CD14-positive monocyte (primary cell): ENCODE measurements at regions not wholly inside any gene's neighbourhood (a gene's known extent, or its start where the extent isn't known, plus 50 kb on each side); places are given as distances from the start of the nearest gene placed in this dataset.

Source experiments
- DNase-seq, 3 donors: peaks; one replicate each; pipeline ENCODE4 v3.0.0-alpha.2; 2011 to 2022
- H2AFZ ChIP-seq: 2 replicates; pipeline ENCODE4 v1.6.0; 2012; ENCODE audit warnings: mild to moderate bottlenecking, low read depth, low read length, inconsistent platforms; ENCODE audit not compliant: insufficient read depth, poor library complexity, severe bottlenecking
- H3K27ac ChIP-seq, 2 donors: 1 replicate in 1 of 2; 2 replicates in 1 of 2; pipeline ENCODE4 v1.5.1; 2012 to 2013; ENCODE audit warnings: low read length in 2 of 2, control low read depth in 1 of 2, inconsistent platforms in 1 of 2, low read depth in 1 of 2, mild to moderate bottlenecking in 1 of 2
- H3K27me3 ChIP-seq, 2 donors: one replicate each; pipeline versions ENCODE4 v1.6.0 to v1.6.1; 2011 to 2013; ENCODE audit warnings: low read length in 2 of 2; ENCODE audit not compliant: control insufficient read depth in 2 of 2, insufficient read depth in 2 of 2
- H3K36me3 ChIP-seq, 2 donors: replicated peaks in 1 of 2; 1 replicate in 1 of 2; 2 replicates in 1 of 2; pipeline versions ENCODE4 v1.5.1 to v1.6.1; 2012 to 2013; ENCODE audit warnings: low read length in 2 of 2, control low read depth in 1 of 2, inconsistent platforms in 1 of 2, mild to moderate bottlenecking in 1 of 2; ENCODE audit not compliant: insufficient read depth in 2 of 2, control insufficient read depth in 1 of 2
- H3K4me1 ChIP-seq, 2 donors: 1 replicate in 1 of 2; 2 replicates in 1 of 2; pipeline versions ENCODE4 v1.5.1 to v1.6.1; 2012 to 2013; ENCODE audit warnings: low read length in 2 of 2, control low read depth in 1 of 2, inconsistent platforms in 1 of 2, mild to moderate bottlenecking in 1 of 2, moderate library complexity in 1 of 2; ENCODE audit not compliant: insufficient read depth in 2 of 2, control insufficient read depth in 1 of 2
- H3K4me2 ChIP-seq: replicated peaks from 2 replicates; pipeline ENCODE3; 2012; ENCODE audit warnings: low read length, moderate library complexity, mild to moderate bottlenecking; ENCODE audit not compliant: poor library complexity, severe bottlenecking; ENCODE audit errors: extremely low read depth
- H3K4me3 ChIP-seq, 3 experiments: fragments of 200-600 bp in 1 of 3; sonication (generic) in 1 of 3; replicated peaks in 1 of 3; 1 replicate in 2 of 3; 2 replicates in 1 of 3; pipeline ENCODE4 v1.5.1; 2011 to 2013; ENCODE audit warnings: low read length in 3 of 3, mild to moderate bottlenecking in 3 of 3, control low read depth in 2 of 3, low read depth in 2 of 3, inconsistent platforms in 1 of 3, moderate library complexity in 1 of 3
- H3K79me2 ChIP-seq: 2 replicates; pipeline ENCODE4 v1.6.0; 2012; ENCODE audit warnings: mild to moderate bottlenecking, control low read depth, inconsistent platforms, low read length, moderate library complexity; ENCODE audit not compliant: insufficient read depth
- H3K9ac ChIP-seq: 2 replicates; pipeline ENCODE4 v1.6.0; 2017; ENCODE audit warnings: low read length, mild to moderate bottlenecking; ENCODE audit not compliant: insufficient read depth, poor library complexity, severe bottlenecking
- H3K9me3 ChIP-seq, 2 donors: replicated peaks in 1 of 2; 1 replicate in 1 of 2; 2 replicates in 1 of 2; pipeline versions ENCODE4 v1.5.1 to v1.6.1; 2012 to 2013; ENCODE audit warnings: low read length in 2 of 2, control low read depth in 1 of 2; ENCODE audit not compliant: control insufficient read depth in 1 of 2, insufficient read depth in 1 of 2
- H4K20me1 ChIP-seq: 2 replicates; pipeline ENCODE4 v1.6.0; 2012; ENCODE audit warnings: mild to moderate bottlenecking, low read length, control low read depth, moderate library complexity; ENCODE audit not compliant: insufficient read depth
- H3K27ac Mint-ChIP-seq, 7 donors: one replicate each; pipeline ENCODE4 v1.8.0; 2020; ENCODE audit warnings: mild to moderate bottlenecking in 7 of 7, mixed read lengths in 7 of 7, moderate library complexity in 6 of 7, inconsistent platforms in 2 of 7
- H3K27me3 Mint-ChIP-seq, 3 donors: one replicate each; pipeline ENCODE4 v1.8.0; 2021 to 2022; ENCODE audit warnings: low read depth in 3 of 3, mild to moderate bottlenecking in 3 of 3, mixed read lengths in 3 of 3, moderate library complexity in 3 of 3, inconsistent platforms in 1 of 3
- H3K36me3 Mint-ChIP-seq, 2 donors: one replicate each; pipeline ENCODE4 v1.8.0; 2020; ENCODE audit warnings: mixed read lengths in 2 of 2, inconsistent platforms in 1 of 2, mild to moderate bottlenecking in 1 of 2
- H3K4me1 Mint-ChIP-seq: one replicate; pipeline ENCODE4 v1.8.0; 2020; ENCODE audit warnings: mild to moderate bottlenecking, mixed read lengths
- H3K4me3 Mint-ChIP-seq, 2 donors: one replicate each; pipeline ENCODE4 v1.8.0; 2020; ENCODE audit warnings: mild to moderate bottlenecking in 2 of 2, mixed read lengths in 2 of 2, moderate library complexity in 1 of 2
- H3K9me3 Mint-ChIP-seq, 7 donors: one replicate each; pipeline ENCODE4 v1.8.0; 2020 to 2022; ENCODE audit warnings: mixed read lengths in 7 of 7, mild to moderate bottlenecking in 6 of 7, moderate library complexity in 6 of 7, inconsistent platforms in 2 of 7
- CTCF ChIP-seq: fragments of 200-600 bp; IDR thresholded peaks from one replicate; pipeline ENCODE4 v1.8.0; 2022; ENCODE audit warnings: antibody characterized with exemption, mild to moderate bottlenecking
- WGBS: methylation state at CpG from one replicate; pipeline ENCODE4 v1.1.5; 2013; ENCODE audit warnings: missing lambda C conversion rate; ENCODE audit not compliant: insufficient coverage; 5-methylcytosine and 5-hydroxymethylcytosine counted together
- intact Hi-C, 2 donors: fragments of 100-400 bp; cut with micrococcal nuclease; formaldehyde crosslinking; loops; one replicate each; pipeline versions ENCODE4 v1.15.0 to v1.15.1; 2023

GRCh38 chr6:150712505-150713252 lies 113.0 kb downstream of the PLEKHG1 start:
- no peak overlapping the region for H3K4me3 ChIP-seq
- no peak overlapping the region for H3K9ac ChIP-seq
- H3K4me1 ChIP-seq, result peaks cover 3 to 7% of the 10 kb centered on the region in 2 donors
- H3K4me2 ChIP-seq, result no peak overlapping the region
- Mint-ChIP-seq H3K4me1 (peaks cover 6% of the 10 kb centered on the region), H3K9me3 (peaks cover 0 to 1% (median 0%) of the 10 kb centered on the region in 7 donors), H3K4me3 (no peak overlapping the region), H3K27ac (no peak overlapping the region), H3K36me3 (no peaks in the 10 kb centered on the region), H3K27me3 (peaks cover 1 to 13% (median 2%) of the 10 kb centered on the region in 3 donors)
- DNase-seq, result no peak
- H3K79me2 ChIP-seq, result no peaks in the 10 kb centered on the region
- TF ChIP-seq CTCF, result no peak
- no peaks in the 10 kb centered on the region for H3K36me3 ChIP-seq
- H4K20me1 ChIP-seq, result no peaks in the 10 kb centered on the region
- no peak overlapping the region for H2AFZ ChIP-seq
- H3K27me3 ChIP-seq, result no peaks in the 10 kb centered on the region
- H3K27ac ChIP-seq, result no peak overlapping the region
- H3K9me3 ChIP-seq, result no peaks in the 10 kb centered on the region
- intact Hi-C loops, result no loop called here
- WGBS, result 83% methylated on average over 2 of the region's 7 CpGs

- no peaks in the 10 kb centered on the region for H3K4me1 ChIP-seq
- H3K27ac Mint-ChIP-seq, result no peak overlapping the region
- no peak overlapping the region for H3K4me2 ChIP-seq
- H3K9me3 Mint-ChIP-seq, result no peaks in the 10 kb centered on the region
- WGBS, result no CpG with 5 or more reads among the region's 2 CpGs
- intact Hi-C loops, result no loop called here
- H4K20me1 ChIP-seq, result no peaks in the 10 kb centered on the region
- no peaks in the 10 kb centered on the region for H3K36me3 ChIP-seq
- no peaks in the 10 kb centered on the region for H3K27me3 ChIP-seq
- H3K27ac ChIP-seq, result no peak overlapping the region
- no peaks in the 10 kb centered on the region for H3K4me1 Mint-ChIP-seq
- no peaks in the 10 kb centered on the region for H3K36me3 Mint-ChIP-seq
- peaks cover 0 to 7% (median 0%) of the 10 kb centered on the region in 3 donors for H3K27me3 Mint-ChIP-seq
- DNase-seq, result no peak
- H3K4me3 ChIP-seq, result no peak overlapping the region
- no peak overlapping the region for H3K9ac ChIP-seq
- no peak overlapping the region for H3K4me3 Mint-ChIP-seq
- no peak overlapping the region for H2AFZ ChIP-seq
- TF ChIP-seq CTCF, result no peak
- no peaks in the 10 kb centered on the region for H3K79me2 ChIP-seq
- H3K9me3 ChIP-seq, result no peaks in the 10 kb centered on the region
Measured at GRCh38 chr6:150713487-150713886, 113.8 kb downstream of the PLEKHG1 start.
